ENCODE measurements at regions not wholly inside any gene's neighbourhood (a gene's known extent, or its start where the extent isn't known, plus 50 kb on each side); places are given as distances from the start of the nearest gene placed in this dataset.

GRCh38 chr4:84441758-84442377 lies 57.2 kb downstream of the NKX6-1 start:
- DNase-seq, result no peak

GRCh38 chr4:84439996-84440395 lies 59.1 kb downstream of the NKX6-1 start:
- no peak for DNase-seq

- no peak for DNase-seq
These were observed 62.3 kb downstream of the NKX6-1 start for GRCh38 chr4:84436812-84437211.

DNA sequence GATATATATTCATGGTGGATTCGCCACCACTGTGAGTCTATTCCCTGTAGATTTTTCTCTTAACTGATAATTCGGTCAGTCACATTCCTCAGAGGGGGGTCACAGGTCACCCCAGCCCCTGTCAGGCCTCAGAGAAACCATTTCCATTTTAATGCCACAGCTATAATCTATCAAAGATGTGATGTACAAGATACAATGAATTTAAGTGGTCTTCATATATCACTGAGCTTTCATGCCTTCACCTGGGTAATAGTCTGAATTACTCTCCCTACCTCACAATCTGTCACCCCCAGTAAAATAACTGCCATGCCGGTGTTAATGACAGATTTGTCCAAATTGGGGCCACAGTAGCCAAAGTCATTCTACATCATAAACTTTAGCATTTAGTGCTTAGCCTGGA lies 64.7 kb downstream of the NKX6-1 start:
- DNase-seq, result no peak

GRCh38 chr4:84433633-84434222 lies 65.4 kb downstream of the NKX6-1 start:
- no peak for DNase-seq

GRCh38 chr4:84432713-84433112 lies 66.4 kb downstream of the NKX6-1 start:
- no peak for DNase-seq

GRCh38 chr4:84420608-84421007 lies 78.5 kb downstream of the NKX6-1 start:
- no peak for DNase-seq

DNA sequence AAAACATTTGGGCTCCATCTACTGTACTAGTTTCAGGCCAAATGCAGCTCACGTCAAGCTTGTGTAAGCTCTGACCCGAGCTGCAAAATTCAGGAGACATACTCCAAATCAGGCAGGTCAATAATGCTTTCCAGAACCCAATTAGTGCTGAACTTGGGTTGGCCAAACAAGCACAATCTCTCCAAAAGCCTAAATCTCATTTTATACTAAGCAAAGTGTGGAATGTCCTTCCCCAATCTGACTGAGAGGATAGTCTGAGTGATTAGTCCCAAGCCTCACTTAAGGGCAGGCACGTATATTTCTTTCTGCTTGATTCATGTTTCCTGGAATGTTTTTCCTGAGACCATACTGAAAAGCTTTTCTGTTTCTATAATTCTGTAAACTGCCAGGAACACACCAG lies 79.9 kb downstream of the NKX6-1 start:
- DNase-seq, result peak in 1 of 3 donors; percentile 16

GRCh38 chr4:84417997-84418709 lies 80.9 kb downstream of the NKX6-1 start:
- no peak for DNase-seq

GRCh38 chr4:84413976-84414375 lies 85.1 kb downstream of the NKX6-1 start:
- DNase-seq, result no peak

GRCh38 chr4:84413480-84413879 lies 85.6 kb downstream of the NKX6-1 start:
- DNase-seq, result no peak

DNA sequence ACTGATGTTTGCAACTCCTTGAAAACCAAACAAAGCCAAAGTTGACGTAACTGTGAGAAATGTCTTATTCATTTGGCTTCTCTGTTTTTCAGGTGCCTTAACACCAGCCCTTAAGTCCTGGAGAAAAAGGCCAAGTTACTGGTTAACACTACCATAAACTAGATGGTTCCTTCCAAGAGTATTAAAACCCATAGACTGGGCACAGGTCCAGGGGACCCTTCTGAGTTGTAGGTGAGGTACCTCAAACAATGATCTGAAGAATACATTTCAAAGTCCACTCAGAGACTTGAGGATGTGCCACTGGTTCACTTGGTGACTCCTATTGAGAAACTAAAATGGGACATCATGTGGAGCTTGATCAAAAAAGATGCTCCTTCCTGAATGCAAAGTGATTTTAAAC lies 87.0 kb downstream of the NKX6-1 start:
- DNase-seq, result no peak

- no peak for DNase-seq
These were observed 91.3 kb downstream of the NKX6-1 start for GRCh38 chr4:84407554-84408407.

DNA sequence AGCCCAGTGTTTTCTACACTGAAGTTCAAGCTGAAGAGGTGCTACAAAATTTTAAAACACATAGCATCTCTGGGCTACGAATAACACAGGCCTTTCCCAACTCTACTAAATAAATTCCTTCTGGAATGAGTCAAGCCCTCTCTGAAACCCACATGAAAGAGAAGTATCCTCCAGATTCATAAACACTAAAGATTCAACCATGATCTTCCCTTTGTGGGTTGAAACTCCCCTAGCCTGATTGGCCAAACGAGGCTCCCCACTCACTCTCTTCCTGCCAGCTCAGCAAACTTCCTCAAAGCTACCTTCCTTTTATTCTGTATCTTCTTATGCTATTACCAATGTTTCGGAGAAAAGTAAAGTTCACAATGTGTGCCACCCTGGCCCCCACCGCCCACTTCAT lies 95.4 kb downstream of the NKX6-1 start:
- no peak for DNase-seq

GRCh38 chr4:84401701-84402306 lies 97.3 kb downstream of the NKX6-1 start:
- DNase-seq, result no peak

- DNase-seq, result no peak
These were observed 104.7 kb downstream of the NKX6-1 start for GRCh38 chr4:84394386-84394785.

GRCh38 chr4:84392951-84393590 lies 106.0 kb downstream of the NKX6-1 start:
- no peak for DNase-seq

GRCh38 chr4:84389406-84389805 lies 109.7 kb downstream of the NKX6-1 start:
- no peak for DNase-seq

GRCh38 chr4:84385203-84385602 lies 113.9 kb downstream of the NKX6-1 start:
- DNase-seq, result no peak

- DNase-seq, result no peak
These were observed 114.3 kb downstream of the NKX6-1 start for GRCh38 chr4:84384801-84385200.

DNA sequence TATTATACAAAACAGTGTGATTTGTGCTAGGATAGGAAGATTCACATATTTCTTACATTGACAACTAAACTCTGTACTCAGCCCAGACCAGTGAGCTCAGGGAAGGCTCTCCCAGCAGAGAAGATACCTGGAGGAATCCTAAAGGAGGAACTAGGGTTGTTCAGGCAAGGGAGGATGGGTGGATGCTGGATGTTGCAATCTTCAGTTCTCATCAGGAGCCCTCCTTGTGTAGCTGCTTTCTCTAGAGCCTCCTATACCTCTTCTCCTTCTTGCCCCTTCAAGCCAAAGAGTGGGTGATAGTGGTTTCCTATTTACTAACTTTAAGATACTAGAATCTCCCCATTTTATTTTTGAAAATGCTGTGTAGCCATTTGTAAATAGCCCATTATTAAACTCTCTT lies 117.3 kb downstream of the NKX6-1 start:
- DNase-seq, result no peak

Data from muscle of back (tissue), 3 donors.